C1 segment of cervical spinal cord (tissue), 14 donors: ENCODE measurements at regions not wholly inside any gene's neighbourhood (a gene's known extent, or its start where the extent isn't known, plus 50 kb on each side); places are given as distances from the start of the nearest gene placed in this dataset.
"Not testable (repeated sequence)": the region's sequence is repeated elsewhere in the genome, so short reads cannot be mapped to it uniquely, and the experiment has no call there.

ENCODE experiments used
- DNase-seq, 14 donors: peaks; one replicate each; lab custom pipeline; 2025; lab: John Stamatoyannopoulos, UW

GRCh38 chr18:78865771-78866310, 113.8 kb upstream of the SALL3 start:
- DNase-seq, result no peak

GRCh38 chr18:78867131-78867530, 112.5 kb upstream of the SALL3 start:
- no peak for DNase-seq

GRCh38 chr18:78868330-78869316, 111.0 kb upstream of the SALL3 start:
- DNase-seq, result no peak

- DNase-seq, result no peak
Observed at GRCh38 chr18:78871618-78872017, 108.0 kb upstream of the SALL3 start.

- no peak for DNase-seq
Observed at GRCh38 chr18:78873926-78874500, 105.6 kb upstream of the SALL3 start.

- peak in 2 of 14 donors; percentile 9 to 17 for DNase-seq
Observed at GRCh38 chr18:78875016-78875777, 104.4 kb upstream of the SALL3 start.

- DNase-seq, result no peak
Observed at GRCh38 chr18:78875778-78876650, 103.6 kb upstream of the SALL3 start.

GRCh38 chr18:78876868-78877267, 102.8 kb upstream of the SALL3 start:
- DNase-seq, result no peak

GRCh38 chr18:78878335-78878734, 101.3 kb upstream of the SALL3 start:
- DNase-seq, result no peak

GRCh38 chr18:78879072-78879883, 100.3 kb upstream of the SALL3 start:
- DNase-seq, result not testable (repeated sequence)

- DNase-seq, result no peak
Observed at GRCh38 chr18:78882585-78882984, 97.0 kb upstream of the SALL3 start.

GRCh38 chr18:78883501-78883900, 96.1 kb upstream of the SALL3 start:
- no peak for DNase-seq

GRCh38 chr18:78884502-78884901, 95.1 kb upstream of the SALL3 start:
- no peak for DNase-seq

- DNase-seq, result no peak
Observed at GRCh38 chr18:78889250-78889649, 90.4 kb upstream of the SALL3 start.

- DNase-seq, result no peak
Observed at GRCh38 chr18:78890388-78890787, 89.2 kb upstream of the SALL3 start.

GRCh38 chr18:78891185-78891762, 88.3 kb upstream of the SALL3 start:
- DNase-seq, result no peak

- no peak for DNase-seq
Observed at GRCh38 chr18:78892177-78892576, 87.4 kb upstream of the SALL3 start.

- DNase-seq, result no peak
Observed at GRCh38 chr18:78892721-78893120, 86.9 kb upstream of the SALL3 start.

GRCh38 chr18:78893281-78894032, 86.2 kb upstream of the SALL3 start:
- no peak for DNase-seq
